H9 (cell line): ENCODE measurements at regions not wholly inside any gene's neighbourhood (a gene's known extent, or its start where the extent isn't known, plus 50 kb on each side); places are given as distances from the start of the nearest gene placed in this dataset.

Experiments
- DNase-seq: peaks from one replicate; pipeline ENCODE4 v3.0.0-alpha.2; 2017
- H2AFZ ChIP-seq: one replicate; pipeline ENCODE4 v1.6.1; 2013; ENCODE audit warnings: mild to moderate bottlenecking, low read length, control low read depth, moderate library complexity
- H2AK5ac ChIP-seq: 2 replicates; pipeline ENCODE4 v1.6.1; 2013; ENCODE audit warnings: low read length, control low read depth, mixed read lengths; ENCODE audit not compliant: insufficient read length
- H2BK120ac ChIP-seq: one replicate; pipeline ENCODE4 v1.6.1; 2013; ENCODE audit warnings: low read depth, mild to moderate bottlenecking, low read length, control low read depth, inconsistent platforms; ENCODE audit not compliant: poor library complexity, severe bottlenecking
- H2BK12ac ChIP-seq: 2 replicates; pipeline ENCODE4 v1.6.1; 2013; ENCODE audit warnings: low read length, control low read depth, mixed read lengths, low read depth; ENCODE audit not compliant: insufficient read length
- H2BK15ac ChIP-seq: 2 replicates; pipeline ENCODE4 v1.6.1; 2013; ENCODE audit warnings: low read depth, low read length, control low read depth
- H2BK20ac ChIP-seq: one replicate; pipeline ENCODE4 v1.6.1; 2013; ENCODE audit warnings: low read depth, mild to moderate bottlenecking, low read length, control low read depth, inconsistent platforms; ENCODE audit not compliant: poor library complexity, severe bottlenecking
- H2BK5ac ChIP-seq: 2 replicates; pipeline ENCODE4 v1.6.1; 2013; ENCODE audit warnings: low read length, control low read depth, mixed read lengths; ENCODE audit not compliant: insufficient read length
- H3K14ac ChIP-seq: 2 replicates; pipeline ENCODE4 v1.6.1; 2013; ENCODE audit warnings: low read length, control low read depth; ENCODE audit not compliant: insufficient read depth
- H3K18ac ChIP-seq: 2 replicates; pipeline ENCODE4 v1.6.1; 2013; ENCODE audit warnings: low read depth, mild to moderate bottlenecking, mixed read lengths, low read length, control low read depth; ENCODE audit not compliant: insufficient read length
- H3K23ac ChIP-seq: 2 replicates; pipeline ENCODE4 v1.6.1; 2013; ENCODE audit warnings: low read length, control low read depth, mixed read lengths, low read depth; ENCODE audit not compliant: insufficient read length
- H3K23me2 ChIP-seq: 2 replicates; pipeline ENCODE4 v1.6.1; 2013; ENCODE audit warnings: low read depth, mild to moderate bottlenecking, mixed read lengths, low read length, control low read depth; ENCODE audit not compliant: insufficient read length, poor library complexity, severe bottlenecking
- H3K27ac ChIP-seq: 2 replicates; pipeline ENCODE4 v1.5.1; 2013; ENCODE audit warnings: low read length, control low read depth, mixed read lengths, low read depth; ENCODE audit not compliant: insufficient read length
- H3K27me3 ChIP-seq: 2 replicates; pipeline ENCODE4 v1.6.1; 2013; ENCODE audit warnings: low read length, control low read depth, inconsistent platforms; ENCODE audit not compliant: insufficient read depth
- H3K4ac ChIP-seq: 2 replicates; pipeline ENCODE4 v1.6.1; 2013; ENCODE audit warnings: low read depth, mild to moderate bottlenecking, control low read depth, inconsistent platforms, low read length, moderate library complexity
- H3K4me1 ChIP-seq: 2 replicates; pipeline ENCODE4 v1.6.1; 2013; ENCODE audit warnings: low read length, control low read depth, inconsistent platforms; ENCODE audit not compliant: insufficient read depth
- H3K4me2 ChIP-seq: 2 replicates; pipeline ENCODE4 v1.6.1; 2013; ENCODE audit warnings: low read length, control low read depth, mixed read lengths; ENCODE audit not compliant: insufficient read length, insufficient read depth
- H3K56ac ChIP-seq: 2 replicates; pipeline ENCODE4 v1.6.1; 2013; ENCODE audit warnings: low read depth, mild to moderate bottlenecking, mixed read lengths, low read length, control low read depth; ENCODE audit not compliant: insufficient read length
- H3K79me1 ChIP-seq: 2 replicates; pipeline ENCODE4 v1.6.1; 2013; ENCODE audit warnings: low read depth, mild to moderate bottlenecking, moderate library complexity, low read length, control low read depth, inconsistent platforms; ENCODE audit not compliant: insufficient read depth, poor library complexity, severe bottlenecking
- H3K79me2 ChIP-seq: 2 replicates; pipeline ENCODE4 v1.6.1; 2013; ENCODE audit warnings: low read length, control low read depth, inconsistent platforms; ENCODE audit not compliant: insufficient read depth
- H3K9ac ChIP-seq: 2 replicates; pipeline ENCODE4 v1.6.1; 2013; ENCODE audit warnings: low read length, control low read depth, mixed read lengths; ENCODE audit not compliant: insufficient read length; ENCODE audit errors: extremely low read depth
- H3K9me3 ChIP-seq: one replicate; pipeline ENCODE4 v1.6.1; 2013; ENCODE audit warnings: low read depth, low read length, inconsistent platforms; ENCODE audit not compliant: control insufficient read depth
- H3T11ph ChIP-seq: one replicate; pipeline ENCODE4 v1.6.1; 2013; ENCODE audit warnings: mild to moderate bottlenecking, low read length, control low read depth, inconsistent platforms
- H4K20me1 ChIP-seq: one replicate; pipeline ENCODE4 v1.6.1; 2013; ENCODE audit not compliant: control insufficient read depth, insufficient read length, insufficient read depth
- H4K5ac ChIP-seq: 2 replicates; pipeline ENCODE4 v1.6.1; 2013; ENCODE audit warnings: low read depth, mild to moderate bottlenecking, mixed read lengths, low read length, control low read depth; ENCODE audit not compliant: insufficient read length
- H4K8ac ChIP-seq: replicated peaks from 2 replicates; pipeline ENCODE4 v1.6.1; 2013; ENCODE audit warnings: low read length, control low read depth, mixed read lengths, low read depth; ENCODE audit not compliant: insufficient read length
- H4K91ac ChIP-seq: 2 replicates; pipeline ENCODE4 v1.6.1; 2013; ENCODE audit warnings: low read depth, mild to moderate bottlenecking, moderate library complexity, mixed read lengths, low read length, control low read depth; ENCODE audit not compliant: insufficient read length
- H3K27ac Mint-ChIP-seq, 3 experiments: 2 replicates in 2 of 3; 3 replicates in 1 of 3; pipeline ENCODE4 v1.8.0; 2020 to 2021; ENCODE audit warnings: mixed read lengths in 3 of 3, mild to moderate bottlenecking in 1 of 3, moderate library complexity in 1 of 3
- H3K27me3 Mint-ChIP-seq: 2 replicates; pipeline ENCODE4 v1.8.0; 2021; ENCODE audit warnings: low read depth, mild to moderate bottlenecking, moderate library complexity, mixed read lengths
- H3K36me3 Mint-ChIP-seq, 3 experiments: 2 replicates in 2 of 3; 3 replicates in 1 of 3; pipeline ENCODE4 v1.8.0; 2020 to 2021; ENCODE audit warnings: low read depth in 3 of 3, mixed read lengths in 3 of 3; ENCODE audit not compliant: insufficient read depth in 1 of 3
- H3K4me1 Mint-ChIP-seq, 2 experiments: 2 replicates each; pipeline ENCODE4 v1.8.0; 2020; ENCODE audit warnings: mixed read lengths in 2 of 2
- H3K4me3 Mint-ChIP-seq, 2 experiments: 2 replicates in 1 of 2; 3 replicates in 1 of 2; pipeline ENCODE4 v1.8.0; 2020 to 2021; ENCODE audit warnings: mild to moderate bottlenecking in 2 of 2, mixed read lengths in 2 of 2, moderate library complexity in 1 of 2
- H3K9me3 Mint-ChIP-seq, 2 experiments: 2 replicates in 1 of 2; 3 replicates in 1 of 2; pipeline ENCODE4 v1.8.0; 2020; ENCODE audit warnings: mild to moderate bottlenecking in 2 of 2, mixed read lengths in 2 of 2, moderate library complexity in 1 of 2
- CTCF ChIP-seq: fragments of 200-600 bp; sonication (generic); conservative IDR thresholded peaks from 3 replicates; pipeline ENCODE4 v1.8.0; 2021; ENCODE audit warnings: antibody characterized with exemption, mild to moderate bottlenecking
- WGBS: extraction: QIAGEN DNeasy Blood & Tissue Kit; methylation state at CpG from one replicate; pipeline ENCODE4 v1.1.7; 2013; ENCODE audit warnings: missing lambda C conversion rate, low lambda C conversion rate, mixed read lengths; ENCODE audit not compliant: insufficient read length; ENCODE audit errors: extremely low coverage; 5-methylcytosine and 5-hydroxymethylcytosine counted together

GRCh38 chr16:77636615-77637014, 85.7 kb upstream of the NUDT7 start:
- Histone ChIP-seq H3K9me3 (no peaks in the 10 kb centered on the region), H3K14ac (no peak overlapping the region), H3K9ac (no peak overlapping the region), H3K18ac (no peak overlapping the region), H3K56ac (no peak overlapping the region), H2BK12ac (no peak overlapping the region), H2AFZ (no peak overlapping the region), H3K4me1 (no peaks in the 10 kb centered on the region), H2BK5ac (no peak overlapping the region), H2BK120ac (no peak overlapping the region), H3K79me2 (no peaks in the 10 kb centered on the region), H4K5ac (no peak overlapping the region), H3K4ac (no peak overlapping the region), H3K23me2 (no peaks in the 10 kb centered on the region), H3K27me3 (no peaks in the 10 kb centered on the region), H3K23ac (no peak overlapping the region), H3K4me2 (no peak overlapping the region), H3T11ph (no peak overlapping the region), H4K8ac (no peak overlapping the region), H3K79me1 (no peaks in the 10 kb centered on the region), H4K91ac (no peak overlapping the region), H3K27ac (no peak overlapping the region), H4K20me1 (no peaks in the 10 kb centered on the region), H2BK15ac (no peak overlapping the region), H2BK20ac (no peak overlapping the region), H2AK5ac (no peak overlapping the region)
- H3K27ac Mint-ChIP-seq: no peak overlapping the region
- no peaks in the 10 kb centered on the region for H3K36me3 Mint-ChIP-seq
- H3K4me3 Mint-ChIP-seq: no peak overlapping the region
- no peaks in the 10 kb centered on the region for H3K9me3 Mint-ChIP-seq
- no CpG with 5 or more reads among the region's 3 CpGs for WGBS
- H3K27me3 Mint-ChIP-seq: peaks cover 11% of the 10 kb centered on the region
- no peak for DNase-seq
- peaks cover 2 to 3% of the 10 kb centered on the region in 2 experiments; a peak in 2 of 4 replicates for H3K4me1 Mint-ChIP-seq
- peak; percentile 15; the same call in 1 of the 3 replicates for TF ChIP-seq CTCF
